Effector memory CD8-positive, alpha-beta T cell (primary cell): ENCODE measurements at regions not wholly inside any gene's neighbourhood (a gene's known extent, or its start where the extent isn't known, plus 50 kb on each side); places are given as distances from the start of the nearest gene placed in this dataset.
"Not testable (repeated sequence)": the region's sequence is repeated elsewhere in the genome, so short reads cannot be mapped to it uniquely, and the experiment has no call there.

ENCODE experiments used
- ATAC-seq: fragments of 150-1000 bp; cut with Tn5 transposase; replicated peaks from 2 replicates; pipeline ENCODE4 v1.10.0; 2021; ENCODE audit warnings: mild to moderate bottlenecking, moderate library complexity
- DNase-seq, 3 experiments: peaks; one replicate each; pipeline ENCODE4 v3.0.0; 2021
- H3K27ac Mint-ChIP-seq, 2 donors: one replicate each; pipeline ENCODE4 v1.8.0; 2022; ENCODE audit warnings: mild to moderate bottlenecking in 2 of 2, mixed read lengths in 2 of 2, moderate library complexity in 2 of 2
- H3K27me3 Mint-ChIP-seq, 2 donors: one replicate each; pipeline ENCODE4 v1.8.0; 2022; ENCODE audit warnings: mixed read lengths in 2 of 2
- H3K36me3 Mint-ChIP-seq: one replicate; pipeline ENCODE4 v1.8.0; 2022; ENCODE audit warnings: mild to moderate bottlenecking, moderate library complexity, mixed read lengths; ENCODE audit not compliant: insufficient read depth
- H3K4me1 Mint-ChIP-seq, 2 donors: one replicate each; pipeline ENCODE4 v1.8.0; 2022; ENCODE audit warnings: low read depth in 2 of 2, mixed read lengths in 2 of 2
- H3K4me3 Mint-ChIP-seq, 2 donors: one replicate each; pipeline ENCODE4 v1.8.0; 2022; ENCODE audit warnings: mild to moderate bottlenecking in 2 of 2, mixed read lengths in 2 of 2, moderate library complexity in 2 of 2
- H3K9me3 Mint-ChIP-seq, 2 donors: one replicate each; pipeline ENCODE4 v1.8.0; 2022; ENCODE audit warnings: mixed read lengths in 2 of 2

DNA sequence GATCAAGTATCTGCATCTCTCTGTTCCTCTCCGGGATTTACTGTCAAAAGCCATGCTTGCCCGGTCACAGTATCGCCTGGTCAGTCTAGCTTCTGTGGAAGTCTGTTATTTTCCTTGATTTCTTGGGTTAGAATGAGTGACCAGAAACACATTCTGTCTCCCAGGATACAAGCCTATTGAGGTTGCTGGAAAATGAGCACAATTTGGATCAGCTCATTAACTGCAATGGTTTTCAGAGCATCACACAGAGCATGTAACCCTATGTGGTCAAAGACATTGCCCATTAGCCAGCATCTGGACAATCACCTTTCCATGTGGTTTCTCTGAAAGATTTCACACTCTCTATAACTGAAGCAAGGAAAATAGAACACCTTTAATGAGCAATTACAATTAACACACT, 124.2 kb upstream of the FAM98A start:
- DNase-seq (no peak), ATAC-seq (no peak)
- no peak overlapping the region for H3K4me3 Mint-ChIP-seq
- no peaks in the 10 kb centered on the region for H3K4me1 Mint-ChIP-seq
- H3K36me3 Mint-ChIP-seq = no peaks in the 10 kb centered on the region
- H3K9me3 Mint-ChIP-seq = peaks cover 4 to 5% of the 10 kb centered on the region in 2 donors
- H3K27ac Mint-ChIP-seq = no peak overlapping the region
- H3K27me3 Mint-ChIP-seq = peaks cover 7 to 10% of the 10 kb centered on the region in 2 donors

GRCh38 chr2:33719067-33719466, 120.0 kb upstream of the FAM98A start:
- Mint-ChIP-seq H3K4me3 (no peak overlapping the region), H3K36me3 (no peaks in the 10 kb centered on the region), H3K4me1 (no peaks in the 10 kb centered on the region), H3K27ac (no peak overlapping the region), H3K27me3 (peaks cover 11 to 29% of the 10 kb centered on the region in 2 donors), H3K9me3 (no peaks in the 10 kb centered on the region)
- DNase-seq = no peak
- ATAC-seq = no peak

GRCh38 chr2:33712674-33713073, 113.6 kb upstream of the FAM98A start:
- Mint-ChIP-seq H3K36me3 (no peaks in the 10 kb centered on the region), H3K4me3 (no peak overlapping the region), H3K27ac (no peak overlapping the region), H3K9me3 (no peaks in the 10 kb centered on the region), H3K4me1 (no peaks in the 10 kb centered on the region), H3K27me3 (peaks cover 8 to 14% of the 10 kb centered on the region in 2 donors)
- DNase-seq (no peak), ATAC-seq (no peak)

DNA sequence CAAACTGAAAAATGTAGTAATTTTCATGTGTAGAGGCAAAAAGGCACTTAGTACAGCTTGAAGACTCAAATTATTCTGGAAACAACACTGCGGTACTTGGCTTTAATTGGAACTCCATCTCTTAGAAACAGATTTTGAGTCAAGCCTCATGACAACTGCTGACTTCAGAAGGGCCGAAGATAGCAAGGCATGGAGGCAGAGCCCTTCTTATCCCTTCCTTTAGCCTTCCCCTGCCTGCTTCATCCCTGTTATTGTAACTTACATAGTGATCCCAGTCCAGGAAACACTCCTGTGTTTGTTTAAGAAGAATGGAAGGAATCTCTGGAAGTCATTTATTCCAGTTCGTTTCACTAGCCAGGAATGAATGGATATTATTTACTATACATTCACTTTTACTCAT, 110.9 kb upstream of the FAM98A start:
- ATAC-seq = no peak

GRCh38 chr2:33707312-33707711, 108.2 kb upstream of the FAM98A start:
- Mint-ChIP-seq H3K27ac (peak overlapping the region in 1 of 2 donors; percentile 5), H3K4me3 (no peak overlapping the region), H3K9me3 (no peaks in the 10 kb centered on the region), H3K27me3 (peaks cover 5 to 13% of the 10 kb centered on the region in 2 donors), H3K36me3 (no peaks in the 10 kb centered on the region), H3K4me1 (no peaks in the 10 kb centered on the region)
- no peak for ATAC-seq
- no peak for DNase-seq

More for the DNA sequence above, 110.9 kb upstream of the FAM98A start:
- H3K4me3 Mint-ChIP-seq = no peak overlapping the region
- H3K4me1 Mint-ChIP-seq = no peaks in the 10 kb centered on the region
- no peak overlapping the region for H3K27ac Mint-ChIP-seq
- H3K27me3 Mint-ChIP-seq = peaks cover 0 to 13% of the 10 kb centered on the region in 2 donors
- no peak for DNase-seq
- no peaks in the 10 kb centered on the region for H3K36me3 Mint-ChIP-seq
- no peaks in the 10 kb centered on the region for H3K9me3 Mint-ChIP-seq

DNA sequence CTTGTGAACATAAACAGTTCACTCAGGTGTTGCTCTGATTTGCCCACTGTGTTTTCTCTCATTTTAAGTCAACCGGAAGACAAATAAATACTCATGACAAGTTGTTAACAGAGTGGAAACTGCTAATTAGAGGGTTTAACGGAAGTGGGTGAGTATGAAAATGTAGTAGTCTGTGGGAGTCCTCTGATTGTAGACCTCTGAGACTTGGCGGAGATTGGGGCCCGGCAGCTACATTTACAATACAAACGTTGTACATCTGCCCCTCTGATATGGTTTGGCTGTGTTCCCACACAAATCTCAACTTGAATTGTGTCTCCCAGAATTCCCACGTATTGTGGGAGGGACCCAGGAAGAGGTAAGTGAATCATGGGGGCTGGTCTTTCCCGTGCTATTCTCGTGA, 107.3 kb upstream of the FAM98A start:
- DNase-seq = no peak
- Mint-ChIP-seq H3K27me3 (peaks cover 5 to 14% of the 10 kb centered on the region in 2 donors), H3K27ac (no peak overlapping the region), H3K9me3 (no peaks in the 10 kb centered on the region), H3K4me3 (no peak overlapping the region), H3K36me3 (no peaks in the 10 kb centered on the region), H3K4me1 (no peaks in the 10 kb centered on the region)
- ATAC-seq = no peak

- H3K27ac Mint-ChIP-seq = no peak overlapping the region
- DNase-seq (no peak), ATAC-seq (no peak)
- no peak overlapping the region for H3K4me3 Mint-ChIP-seq
- H3K27me3 Mint-ChIP-seq = peaks cover 10 to 34% of the 10 kb centered on the region in 2 donors
- no peaks in the 10 kb centered on the region for H3K4me1 Mint-ChIP-seq
- H3K36me3 Mint-ChIP-seq = no peaks in the 10 kb centered on the region
- H3K9me3 Mint-ChIP-seq = no peaks in the 10 kb centered on the region
Measured at GRCh38 chr2:33704406-33704855, 105.3 kb upstream of the FAM98A start.

DNA sequence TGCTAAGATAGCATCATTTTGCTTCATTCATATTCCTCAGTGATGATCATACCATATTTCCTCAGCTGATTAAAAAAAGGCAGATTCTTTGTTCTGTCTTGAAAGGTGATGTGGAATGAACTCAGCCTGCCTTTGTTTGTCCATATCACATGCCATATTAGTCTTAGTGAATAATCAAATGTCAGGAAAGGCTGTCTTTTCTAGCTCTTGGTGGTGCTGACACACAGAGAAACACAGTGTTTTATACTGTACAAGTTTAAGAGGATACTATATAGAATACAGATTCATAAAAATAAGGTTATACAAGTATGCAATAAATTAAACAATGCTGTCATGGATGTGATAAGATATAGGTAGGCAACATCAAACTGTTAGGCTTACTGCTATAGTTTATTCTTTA, 97.1 kb upstream of the FAM98A start:
- H3K27ac Mint-ChIP-seq = no peak overlapping the region
- H3K4me3 Mint-ChIP-seq = no peak overlapping the region
- H3K27me3 Mint-ChIP-seq = peaks cover 39 to 65% of the 10 kb centered on the region in 2 donors
- DNase-seq = no peak
- peaks cover 1 to 20% of the 10 kb centered on the region in 2 donors for H3K9me3 Mint-ChIP-seq
- H3K36me3 Mint-ChIP-seq = no peaks in the 10 kb centered on the region
- ATAC-seq = no peak
- no peaks in the 10 kb centered on the region for H3K4me1 Mint-ChIP-seq

GRCh38 chr2:33694904-33695303, 95.8 kb upstream of the FAM98A start:
- DNase-seq (no peak), ATAC-seq (no peak)
- peaks cover 1 to 26% of the 10 kb centered on the region in 2 donors for H3K9me3 Mint-ChIP-seq
- H3K27me3 Mint-ChIP-seq = peaks cover 40 to 56% of the 10 kb centered on the region in 2 donors
- H3K4me1 Mint-ChIP-seq = no peaks in the 10 kb centered on the region
- no peak overlapping the region for H3K4me3 Mint-ChIP-seq
- no peaks in the 10 kb centered on the region for H3K36me3 Mint-ChIP-seq
- H3K27ac Mint-ChIP-seq = no peak overlapping the region

GRCh38 chr2:33690686-33691085, 91.6 kb upstream of the FAM98A start:
- H3K27me3 Mint-ChIP-seq = peaks cover 30 to 37% of the 10 kb centered on the region in 2 donors
- not testable (repeated sequence) for DNase-seq, H3K4me1 Mint-ChIP-seq, H3K36me3 Mint-ChIP-seq, H3K27ac Mint-ChIP-seq, H3K4me3 Mint-ChIP-seq, ATAC-seq
- peaks cover 1 to 26% of the 10 kb centered on the region in 2 donors for H3K9me3 Mint-ChIP-seq

DNA sequence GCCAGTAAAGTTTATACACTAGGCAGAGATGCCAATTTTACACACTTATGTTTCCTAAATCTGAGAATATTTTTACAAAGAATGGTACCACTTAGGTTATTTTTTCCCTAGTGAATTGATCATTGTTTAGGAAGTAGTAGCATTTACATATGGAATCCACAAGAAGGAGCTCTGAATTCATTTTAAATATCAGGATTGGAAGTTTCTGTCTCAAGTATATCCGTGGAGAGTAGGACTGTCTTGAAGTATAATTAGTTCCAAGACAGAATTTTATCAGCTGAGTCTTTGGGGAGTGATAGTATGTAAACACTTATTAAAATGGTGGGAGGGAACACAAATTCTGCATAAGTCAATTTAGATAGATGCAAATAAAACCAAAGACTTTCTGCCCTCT, 82.3 kb upstream of the FAM98A start:
- no peak overlapping the region for H3K4me3 Mint-ChIP-seq
- no peaks in the 10 kb centered on the region for H3K36me3 Mint-ChIP-seq
- no peaks in the 10 kb centered on the region for H3K4me1 Mint-ChIP-seq
- peaks cover 24 to 33% of the 10 kb centered on the region in 2 donors for H3K27me3 Mint-ChIP-seq
- H3K27ac Mint-ChIP-seq = no peak overlapping the region
- ATAC-seq (no peak), DNase-seq (no peak)
- H3K9me3 Mint-ChIP-seq = peaks cover 0 to 3% of the 10 kb centered on the region in 2 donors

DNA sequence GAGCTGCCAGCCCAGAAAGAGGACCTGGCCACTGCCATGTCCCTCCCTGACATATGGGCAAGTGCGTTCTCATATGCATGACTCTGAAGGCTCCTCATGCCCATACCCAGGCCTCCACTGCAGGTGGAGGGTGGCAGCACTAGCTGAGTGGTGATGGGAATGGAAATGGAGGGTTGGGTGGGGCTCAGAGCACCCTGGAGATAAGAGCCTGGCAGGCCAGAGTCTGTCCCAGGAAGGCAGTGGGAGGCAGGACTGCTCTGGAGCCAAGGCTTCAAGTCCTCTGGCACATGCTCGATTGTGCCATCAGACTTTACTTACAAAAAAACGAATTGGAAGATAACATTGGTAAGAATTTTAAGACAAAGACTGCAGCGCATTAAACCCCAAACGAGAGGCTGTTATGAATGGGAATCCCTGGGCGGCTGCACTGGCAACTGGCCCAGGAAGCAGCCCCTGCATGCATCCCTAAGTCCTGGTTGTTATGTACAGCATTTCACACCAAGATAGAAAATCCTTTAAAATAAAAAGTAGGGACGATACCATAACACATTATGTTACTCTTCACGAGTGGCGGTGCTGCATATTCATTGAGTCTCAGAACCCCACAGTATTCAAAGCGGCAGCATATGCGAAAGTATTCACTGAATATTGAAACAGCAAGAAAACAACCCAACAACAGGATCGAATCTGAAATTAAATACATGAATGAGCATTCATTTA, 81.7 kb upstream of the FAM98A start:
- Mint-ChIP-seq H3K4me3 (no peak overlapping the region), H3K27me3 (peaks cover 24 to 33% of the 10 kb centered on the region in 2 donors), H3K4me1 (no peaks in the 10 kb centered on the region), H3K27ac (no peak overlapping the region), H3K9me3 (peaks cover 0 to 3% of the 10 kb centered on the region in 2 donors), H3K36me3 (no peaks in the 10 kb centered on the region)
- ATAC-seq (no peak), DNase-seq (no peak)

GRCh38 chr2:33678436-33678835, 79.3 kb upstream of the FAM98A start:
- DNase-seq (no peak), ATAC-seq (no peak)
- Mint-ChIP-seq H3K4me1 (peaks cover 0 to 2% of the 10 kb centered on the region in 2 donors), H3K27me3 (peaks cover 17 to 33% of the 10 kb centered on the region in 2 donors), H3K27ac (no peak overlapping the region), H3K4me3 (no peak overlapping the region), H3K9me3 (peaks cover 0 to 2% of the 10 kb centered on the region in 2 donors), H3K36me3 (no peaks in the 10 kb centered on the region)

DNA sequence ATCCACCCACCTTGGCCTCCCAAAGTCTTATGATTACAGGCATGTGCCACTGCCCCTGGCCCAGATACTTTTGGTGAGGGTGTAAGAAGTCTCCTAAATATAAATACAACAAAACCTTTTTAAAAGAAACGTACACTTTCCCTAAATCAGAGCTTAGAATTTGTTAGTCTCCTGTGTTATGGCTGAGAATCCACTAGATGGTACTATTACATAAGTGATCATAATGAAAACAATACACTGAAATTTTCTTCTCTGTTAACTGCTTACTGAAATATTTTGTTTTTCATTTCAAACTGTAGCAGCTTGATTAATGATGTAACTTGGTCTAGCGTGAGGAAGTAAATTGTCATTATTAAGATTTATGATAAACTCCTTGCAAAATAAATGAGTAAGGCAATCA, 74.8 kb upstream of the FAM98A start:
- peaks cover 0 to 2% of the 10 kb centered on the region in 2 donors for H3K4me1 Mint-ChIP-seq
- ATAC-seq (no peak), DNase-seq (no peak)
- H3K36me3 Mint-ChIP-seq = no peaks in the 10 kb centered on the region
- peaks cover 15 to 28% of the 10 kb centered on the region in 2 donors for H3K27me3 Mint-ChIP-seq
- no peak overlapping the region for H3K27ac Mint-ChIP-seq
- H3K9me3 Mint-ChIP-seq = no peaks in the 10 kb centered on the region
- no peak overlapping the region for H3K4me3 Mint-ChIP-seq
